ENCODE measurements at regions not wholly inside any gene's neighbourhood (a gene's known extent, or its start where the extent isn't known, plus 50 kb on each side); places are given as distances from the start of the nearest gene placed in this dataset.

- TF ChIP-seq CTCF (IDR thresholded peaks at IDR 0.05): no peak
- Histone ChIP-seq H3K36me3 (no peaks in the 10 kb centered on the region), H3K27me3 (no peaks in the 10 kb centered on the region), H3K27ac (no peak overlapping the region), H3K4me3 (no peak overlapping the region), H3K9me3 (no peaks in the 10 kb centered on the region), H3K4me1 (no peaks in the 10 kb centered on the region)
- intact Hi-C loops (cut with DNase I; ENCODE audit: low total_unique reads): no loop called here
- no peak for DNase-seq
These were observed 362.2 kb downstream of the SMARCA1 start for GRCh38 chrX:129161108-129161507.

- no peak overlapping the region for H3K27ac ChIP-seq
- DNase-seq: no peak
- TF ChIP-seq CTCF (IDR thresholded peaks at IDR 0.05): no peak
- no peaks in the 10 kb centered on the region for H3K27me3 ChIP-seq
- no peaks in the 10 kb centered on the region for H3K36me3 ChIP-seq
- no peak overlapping the region for H3K4me3 ChIP-seq
- no peaks in the 10 kb centered on the region for H3K4me1 ChIP-seq
- H3K9me3 ChIP-seq: no peaks in the 10 kb centered on the region
- intact Hi-C loops (cut with DNase I; ENCODE audit: low total_unique reads): no loop called here
These were observed 364.8 kb downstream of the SMARCA1 start for GRCh38 chrX:129158505-129158904.

- Histone ChIP-seq H3K27ac (no peak overlapping the region), H3K27me3 (no peaks in the 10 kb centered on the region), H3K4me1 (no peaks in the 10 kb centered on the region), H3K36me3 (no peaks in the 10 kb centered on the region), H3K9me3 (no peaks in the 10 kb centered on the region), H3K4me3 (no peak overlapping the region)
- DNase-seq: no peak
- TF ChIP-seq CTCF (IDR thresholded peaks at IDR 0.05): no peak
- intact Hi-C loops (cut with DNase I; ENCODE audit: low total_unique reads): no loop called here
These were observed 377.4 kb downstream of the SMARCA1 start for GRCh38 chrX:129145840-129146272.

- Histone ChIP-seq H3K4me1 (no peaks in the 10 kb centered on the region), H3K9me3 (no peaks in the 10 kb centered on the region), H3K4me3 (no peak overlapping the region), H3K36me3 (no peaks in the 10 kb centered on the region), H3K27me3 (no peaks in the 10 kb centered on the region), H3K27ac (no peak overlapping the region)
- DNase-seq: no peak
- intact Hi-C loops (cut with DNase I; ENCODE audit: low total_unique reads): no loop called here
- no peak for TF ChIP-seq CTCF (IDR thresholded peaks at IDR 0.05)
These were observed 377.9 kb downstream of the SMARCA1 start for GRCh38 chrX:129145385-129145784.

- H3K27me3 ChIP-seq: no peaks in the 10 kb centered on the region
- H3K4me1 ChIP-seq: no peaks in the 10 kb centered on the region
- intact Hi-C loops (cut with DNase I; ENCODE audit: low total_unique reads): no loop called here
- H3K4me3 ChIP-seq: no peak overlapping the region
- no peak overlapping the region for H3K27ac ChIP-seq
- no peak for TF ChIP-seq CTCF (IDR thresholded peaks at IDR 0.05)
- H3K36me3 ChIP-seq: no peaks in the 10 kb centered on the region
- no peak for DNase-seq
- H3K9me3 ChIP-seq: no peaks in the 10 kb centered on the region
These were observed 378.9 kb downstream of the SMARCA1 start for GRCh38 chrX:129144172-129145038.

All from tibial artery (tissue), 4 donors.